ENCODE measurements at regions not wholly inside any gene's neighbourhood (a gene's known extent, or its start where the extent isn't known, plus 50 kb on each side); places are given as distances from the start of the nearest gene placed in this dataset.
A peak's percentile ranks its signal among the peaks of the same experiment; 100 is the strongest.

DNA sequence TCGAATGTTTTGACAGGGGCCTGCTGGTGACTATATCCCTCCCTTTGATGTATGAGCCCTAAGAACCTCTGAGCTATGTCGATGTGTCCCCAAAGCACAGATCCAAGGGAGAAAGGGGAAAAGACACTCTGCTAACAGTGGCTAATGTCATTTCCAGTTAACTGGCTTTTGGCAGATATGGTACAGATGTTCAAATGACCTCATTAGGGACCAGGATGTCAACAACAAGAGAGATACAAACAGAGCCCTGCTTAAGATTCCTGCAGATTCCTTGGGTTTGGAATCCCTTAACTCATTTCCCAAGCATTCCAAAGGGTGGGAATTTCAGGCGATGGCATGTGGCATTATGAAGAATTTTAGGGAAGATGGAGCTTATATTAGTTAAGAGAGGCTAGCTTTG lies 517.3 kb downstream of the SOX6 start:
- Histone ChIP-seq H3K27ac (no peak overlapping the region), H3K9me3 (no peaks in the 10 kb centered on the region), H3K4me1 (no peaks in the 10 kb centered on the region), H3K36me3 (no peaks in the 10 kb centered on the region), H3K27me3 (no peaks in the 10 kb centered on the region), H3K4me3 (no peak overlapping the region)
- ATAC-seq (no peak), DNase-seq (no peak)
- no peak for TF ChIP-seq POLR2A (IDR thresholded peaks at IDR 0.05)
- TF ChIP-seq, protein P1, sequence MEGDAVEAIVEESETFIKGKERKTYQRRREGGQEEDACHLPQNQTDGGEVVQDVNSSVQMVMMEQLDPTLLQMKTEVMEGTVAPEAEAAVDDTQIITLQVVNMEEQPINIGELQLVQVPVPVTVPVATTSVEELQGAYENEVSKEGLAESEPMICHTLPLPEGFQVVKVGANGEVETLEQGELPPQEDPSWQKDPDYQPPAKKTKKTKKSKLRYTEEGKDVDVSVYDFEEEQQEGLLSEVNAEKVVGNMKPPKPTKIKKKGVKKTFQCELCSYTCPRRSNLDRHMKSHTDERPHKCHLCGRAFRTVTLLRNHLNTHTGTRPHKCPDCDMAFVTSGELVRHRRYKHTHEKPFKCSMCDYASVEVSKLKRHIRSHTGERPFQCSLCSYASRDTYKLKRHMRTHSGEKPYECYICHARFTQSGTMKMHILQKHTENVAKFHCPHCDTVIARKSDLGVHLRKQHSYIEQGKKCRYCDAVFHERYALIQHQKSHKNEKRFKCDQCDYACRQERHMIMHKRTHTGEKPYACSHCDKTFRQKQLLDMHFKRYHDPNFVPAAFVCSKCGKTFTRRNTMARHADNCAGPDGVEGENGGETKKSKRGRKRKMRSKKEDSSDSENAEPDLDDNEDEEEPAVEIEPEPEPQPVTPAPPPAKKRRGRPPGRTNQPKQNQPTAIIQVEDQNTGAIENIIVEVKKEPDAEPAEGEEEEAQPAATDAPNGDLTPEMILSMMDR (IDR thresholded peaks at IDR 0.05), result no peak
- intact Hi-C loops (cut with DNase I), result no loop called here
- whole genome bisulfite sequencing (ENCODE audit: insufficient coverage, low coverage, low lambda C conversion rate, missing lambda C conversion rate), result 58% methylated on average over 3 of the region's 3 CpGs

DNA sequence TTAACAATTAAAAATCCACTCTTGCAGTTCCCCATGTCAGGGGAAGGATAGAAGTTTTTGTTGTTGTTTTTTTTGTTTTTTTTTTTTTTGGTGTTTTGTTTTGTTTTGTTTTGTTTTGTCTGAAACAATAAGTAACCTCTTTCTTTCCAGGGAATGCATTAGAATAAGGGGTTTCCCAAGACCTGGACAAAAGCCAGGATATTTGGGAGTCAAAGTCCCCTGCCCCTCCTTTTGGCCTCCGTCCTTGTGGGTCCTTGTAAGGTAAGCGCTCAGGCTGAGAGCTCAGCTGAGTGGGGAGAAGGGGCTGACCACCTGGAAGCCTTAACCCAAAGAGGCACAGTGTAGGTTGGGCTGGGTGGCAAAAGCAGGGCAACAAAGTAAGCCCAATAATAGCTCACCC lies 515.4 kb downstream of the SOX6 start:
- Histone ChIP-seq H3K36me3 (no peaks in the 10 kb centered on the region), H3K4me1 (no peaks in the 10 kb centered on the region), H3K9me3 (no peaks in the 10 kb centered on the region), H3K4me3 (no peak overlapping the region), H3K27me3 (no peaks in the 10 kb centered on the region), H3K27ac (no peak overlapping the region)
- no peak for TF ChIP-seq POLR2A (IDR thresholded peaks at IDR 0.05)
- TF ChIP-seq, protein P1 (IDR thresholded peaks at IDR 0.05), result no peak
- WGBS (ENCODE audit: insufficient coverage, low coverage, low lambda C conversion rate, missing lambda C conversion rate), result 63% methylated on average over 2 of the region's 2 CpGs
- ATAC-seq (no peak), DNase-seq (no peak)
- intact Hi-C loops (cut with DNase I), result no loop called here

DNA sequence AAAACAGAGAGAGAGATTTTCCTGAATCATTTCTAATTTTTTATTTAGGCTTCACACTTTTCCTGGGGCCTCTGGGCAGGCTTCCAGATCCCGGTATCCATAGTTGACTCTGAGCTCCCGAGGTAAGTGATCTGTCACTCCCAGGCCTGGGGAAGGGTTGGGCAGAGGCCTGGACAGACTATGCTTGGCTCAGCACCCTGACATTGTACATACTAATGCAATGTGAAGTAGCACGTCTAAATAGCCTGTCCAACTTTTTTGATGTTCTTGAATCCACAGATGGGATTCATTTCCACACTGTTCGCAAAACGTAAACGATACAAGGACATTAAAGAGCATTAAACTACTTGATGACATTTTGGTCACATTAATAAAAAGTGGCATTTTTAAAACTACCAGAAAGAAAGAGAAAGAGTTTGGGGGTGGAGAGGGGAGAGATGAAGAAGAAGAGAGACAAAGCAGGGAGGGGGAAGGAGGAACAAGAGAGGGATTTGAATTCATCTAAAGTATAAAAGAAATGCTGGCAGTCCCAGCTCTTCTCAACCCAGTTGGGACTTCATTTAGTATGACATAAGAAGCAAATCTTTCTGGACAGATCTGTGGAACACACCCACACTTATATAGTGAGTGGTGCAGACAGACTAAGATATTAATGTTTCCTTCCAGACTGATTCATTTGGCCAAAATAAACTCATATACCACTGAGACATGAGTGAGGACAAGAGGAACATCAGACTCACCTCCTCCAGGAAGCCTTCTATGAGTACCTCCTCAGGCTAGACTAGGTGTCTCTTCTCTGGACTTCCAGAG lies 514.2 kb downstream of the SOX6 start:
- 63% methylated on average over 6 of the region's 6 CpGs for WGBS (ENCODE audit: insufficient coverage, low coverage, low lambda C conversion rate, missing lambda C conversion rate)
- Histone ChIP-seq H3K36me3 (no peaks in the 10 kb centered on the region), H3K4me3 (no peak overlapping the region), H3K9me3 (no peaks in the 10 kb centered on the region), H3K27me3 (no peaks in the 10 kb centered on the region), H3K4me1 (no peaks in the 10 kb centered on the region), H3K27ac (no peak overlapping the region)
- ATAC-seq (no peak), DNase-seq (no peak)
- intact Hi-C loops (cut with DNase I), result no loop called here
- TF ChIP-seq, protein P1 (IDR thresholded peaks at IDR 0.05), result no peak
- TF ChIP-seq POLR2A (IDR thresholded peaks at IDR 0.05), result no peak

- no peaks in the 10 kb centered on the region for H3K9me3 ChIP-seq
- TF ChIP-seq, protein P1 (IDR thresholded peaks at IDR 0.05), result no peak
- TF ChIP-seq POLR2A (IDR thresholded peaks at IDR 0.05), result no peak
- DNase-seq (no peak), ATAC-seq (peak in 1 of 4 donors; percentile 33)
- intact Hi-C loops (cut with DNase I), result no loop called here
- H3K27ac ChIP-seq, result no peak overlapping the region
- no peaks in the 10 kb centered on the region for H3K36me3 ChIP-seq
- 56% methylated on average over 7 of the region's 10 CpGs for WGBS (ENCODE audit: insufficient coverage, low coverage, low lambda C conversion rate, missing lambda C conversion rate)
- H3K4me3 ChIP-seq, result no peak overlapping the region
- H3K27me3 ChIP-seq, result no peaks in the 10 kb centered on the region
- no peaks in the 10 kb centered on the region for H3K4me1 ChIP-seq
Measured at GRCh38 chr11:15843309-15843872, 513.0 kb downstream of the SOX6 start.

All from right lobe of liver (tissue), 6 donors.